OCI-LY7 (cell line): ENCODE measurements at regions not wholly inside any gene's neighbourhood (a gene's known extent, or its start where the extent isn't known, plus 50 kb on each side); places are given as distances from the start of the nearest gene placed in this dataset.

ENCODE experiments used
- BruUV-seq: library from RNA; stranded (reverse); fragments of 400-500 nt; replicated peaks from 2 replicates; lab custom pipeline; 2021; lab: Mats Ljungman, UMichigan
- CTCF ChIA-PET: fragments of 300-600 bp; sonication (Branson Sonifier 250); formaldehyde crosslinking; loops from one replicate; lab custom pipeline; 2022; ENCODE audit warnings: antibody characterized with exemption; ENCODE audit not compliant: unreplicated experiment; lab: Charles Lee
- POLR2A ChIA-PET: fragments of 300-600 bp; sonication (Branson Sonifier 250); formaldehyde crosslinking; loops from one replicate; lab custom pipeline; 2022; ENCODE audit warnings: antibody characterized with exemption; lab: Charles Lee
- DNase-seq: peaks from one replicate; pipeline ENCODE4 v3.0.0-alpha.2; 2015; ENCODE audit warnings: low spot score
- H2AFZ ChIP-seq: fragments of 200-600 bp; sonication (generic), shearing (Covaris generic); 2 replicates; pipeline ENCODE4 v1.6.1; 2014; ENCODE audit warnings: mild to moderate bottlenecking, antibody characterized with exemption, low read length, moderate library complexity
- H3K27ac ChIP-seq: fragments of 200-600 bp; sonication (generic); 2 replicates; pipeline ENCODE4 v1.5.1; 2014; ENCODE audit warnings: mixed run types, low read depth, mild to moderate bottlenecking, moderate library complexity, low read length, inconsistent platforms; ENCODE audit not compliant: poor library complexity, severe bottlenecking
- H3K36me3 ChIP-seq: fragments of 200-600 bp; sonication (generic); 2 replicates; pipeline ENCODE4 v1.6.1; 2014; ENCODE audit warnings: mild to moderate bottlenecking, antibody characterized with exemption, low read length, moderate library complexity, mixed read lengths; ENCODE audit not compliant: insufficient read depth
- H3K4me1 ChIP-seq: fragments of 200-600 bp; sonication (generic); 2 replicates; pipeline ENCODE4 v1.5.1; 2014; ENCODE audit warnings: mild to moderate bottlenecking, low read length; ENCODE audit not compliant: insufficient read depth, poor library complexity, severe bottlenecking
- H3K4me2 ChIP-seq: fragments of 200-600 bp; sonication (generic); 2 replicates; pipeline ENCODE4 v1.6.1; 2014; ENCODE audit warnings: mild to moderate bottlenecking, low read length
- H3K4me3 ChIP-seq: fragments of 200-600 bp; sonication (generic); 2 replicates; pipeline ENCODE4 v1.5.1; 2014; ENCODE audit warnings: mild to moderate bottlenecking, low read depth, low read length; ENCODE audit not compliant: poor library complexity, severe bottlenecking
- H3K79me2 ChIP-seq: fragments of 200-600 bp; sonication (generic); 2 replicates; pipeline ENCODE4 v1.6.1; 2016; ENCODE audit warnings: low read depth, mild to moderate bottlenecking, low read length, moderate library complexity, mixed read lengths; ENCODE audit not compliant: insufficient read depth
- H3K9me2 ChIP-seq: fragments of 200-600 bp; sonication (generic); 2 replicates; pipeline ENCODE4 v1.6.1; 2016; ENCODE audit warnings: mild to moderate bottlenecking, low read length, mixed read lengths; ENCODE audit not compliant: insufficient read depth
- H3K9me3 ChIP-seq: fragments of 200-600 bp; sonication (generic); 2 replicates; pipeline ENCODE4 v1.6.1; 2014; ENCODE audit warnings: mild to moderate bottlenecking, mixed run types, low read length, mixed read lengths
- H4K20me1 ChIP-seq: fragments of 200-600 bp; sonication (generic); 2 replicates; pipeline ENCODE4 v1.6.1; 2014; ENCODE audit warnings: mild to moderate bottlenecking, antibody characterized with exemption, low read length, moderate library complexity, mixed read lengths; ENCODE audit not compliant: insufficient read depth
- EZH2phosphoT487 ChIP-seq: fragments of 200-600 bp; sonication (generic); IDR thresholded peaks from 2 replicates; pipeline ENCODE4 v1.6.1; 2018; ENCODE audit warnings: low read depth, borderline replicate concordance, mild to moderate bottlenecking, mixed run types, antibody characterized with exemption, low read length, moderate library complexity, mixed read lengths
- intact Hi-C: fragments of 100-400 bp; cut with micrococcal nuclease; formaldehyde crosslinking; loops from one replicate; pipeline ENCODE4 v1.10.0; 2022; ENCODE audit not compliant: unreplicated experiment
- TF ChIP-seq, protein P1 (sequence below): fragments of 200-600 bp; sonication (generic); conservative IDR thresholded peaks from 2 replicates; pipeline ENCODE4 v1.5.1; 2014; ENCODE audit warnings: mild to moderate bottlenecking, antibody characterized with exemption, low read length, moderate library complexity, mixed read lengths

DNA sequence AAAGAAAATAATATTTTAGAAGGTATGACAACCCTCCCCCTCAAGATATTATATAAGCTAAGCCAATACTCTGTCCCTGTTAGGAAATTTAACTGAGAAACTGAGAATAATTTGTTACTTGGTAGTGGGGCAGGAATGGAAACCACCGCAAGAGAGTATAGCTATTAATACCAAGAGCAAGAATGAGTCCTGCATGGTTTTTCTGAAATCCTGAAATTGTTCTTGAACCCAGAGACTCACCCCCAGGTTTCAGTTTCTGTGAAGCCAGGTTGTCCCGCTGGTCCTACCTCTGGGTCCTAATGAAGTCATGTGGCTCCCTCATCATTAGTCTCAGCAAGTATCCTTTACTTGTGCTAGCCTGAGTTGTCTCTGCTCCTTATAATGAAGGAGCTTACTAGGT, 671.0 kb upstream of the ACVR2A start:
- Histone ChIP-seq H3K79me2 (no peaks in the 10 kb centered on the region), H3K36me3 (no peaks in the 10 kb centered on the region), H3K9me3 (no peaks in the 10 kb centered on the region), H3K4me3 (no peak overlapping the region), H3K4me2 (no peak overlapping the region), H3K27ac (no peak overlapping the region), H4K20me1 (no peaks in the 10 kb centered on the region), H3K4me1 (no peaks in the 10 kb centered on the region), H3K9me2 (no peaks in the 10 kb centered on the region), H2AFZ (no peak overlapping the region)
- TF ChIP-seq EZH2phosphoT487 = no peak
- TF ChIP-seq, protein P1, sequence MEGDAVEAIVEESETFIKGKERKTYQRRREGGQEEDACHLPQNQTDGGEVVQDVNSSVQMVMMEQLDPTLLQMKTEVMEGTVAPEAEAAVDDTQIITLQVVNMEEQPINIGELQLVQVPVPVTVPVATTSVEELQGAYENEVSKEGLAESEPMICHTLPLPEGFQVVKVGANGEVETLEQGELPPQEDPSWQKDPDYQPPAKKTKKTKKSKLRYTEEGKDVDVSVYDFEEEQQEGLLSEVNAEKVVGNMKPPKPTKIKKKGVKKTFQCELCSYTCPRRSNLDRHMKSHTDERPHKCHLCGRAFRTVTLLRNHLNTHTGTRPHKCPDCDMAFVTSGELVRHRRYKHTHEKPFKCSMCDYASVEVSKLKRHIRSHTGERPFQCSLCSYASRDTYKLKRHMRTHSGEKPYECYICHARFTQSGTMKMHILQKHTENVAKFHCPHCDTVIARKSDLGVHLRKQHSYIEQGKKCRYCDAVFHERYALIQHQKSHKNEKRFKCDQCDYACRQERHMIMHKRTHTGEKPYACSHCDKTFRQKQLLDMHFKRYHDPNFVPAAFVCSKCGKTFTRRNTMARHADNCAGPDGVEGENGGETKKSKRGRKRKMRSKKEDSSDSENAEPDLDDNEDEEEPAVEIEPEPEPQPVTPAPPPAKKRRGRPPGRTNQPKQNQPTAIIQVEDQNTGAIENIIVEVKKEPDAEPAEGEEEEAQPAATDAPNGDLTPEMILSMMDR = no peak
- intact Hi-C loops = no loop called here
- no peak for DNase-seq
- BruUV-seq = no TSS peak
- ChIA-PET CTCF (no interaction called here), POLR2A (interaction anchor here (0.8 kb wide), 1 partner anchor 915 kb away, joined by 3 read pairs; no protein-coding TSS in a partner anchor)

DNA sequence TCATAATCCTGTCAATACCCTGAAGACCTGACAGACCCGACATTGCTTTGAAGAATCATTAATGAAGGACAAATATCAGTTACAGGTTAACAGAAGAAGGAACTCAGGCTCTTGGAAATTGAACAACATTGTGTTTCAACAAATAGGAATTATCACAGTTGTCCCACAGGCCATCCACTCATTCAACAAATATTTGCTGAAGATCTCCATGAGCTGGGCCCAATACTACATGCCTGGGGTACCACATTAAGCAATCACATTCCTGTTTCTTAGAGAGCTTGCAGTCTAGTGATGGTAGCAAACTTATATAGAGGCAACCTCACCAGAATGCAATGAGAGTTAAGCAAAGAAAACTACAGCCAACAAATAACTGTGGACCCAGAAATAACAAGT, 671.6 kb upstream of the ACVR2A start:
- BruUV-seq = no TSS peak

DNA sequence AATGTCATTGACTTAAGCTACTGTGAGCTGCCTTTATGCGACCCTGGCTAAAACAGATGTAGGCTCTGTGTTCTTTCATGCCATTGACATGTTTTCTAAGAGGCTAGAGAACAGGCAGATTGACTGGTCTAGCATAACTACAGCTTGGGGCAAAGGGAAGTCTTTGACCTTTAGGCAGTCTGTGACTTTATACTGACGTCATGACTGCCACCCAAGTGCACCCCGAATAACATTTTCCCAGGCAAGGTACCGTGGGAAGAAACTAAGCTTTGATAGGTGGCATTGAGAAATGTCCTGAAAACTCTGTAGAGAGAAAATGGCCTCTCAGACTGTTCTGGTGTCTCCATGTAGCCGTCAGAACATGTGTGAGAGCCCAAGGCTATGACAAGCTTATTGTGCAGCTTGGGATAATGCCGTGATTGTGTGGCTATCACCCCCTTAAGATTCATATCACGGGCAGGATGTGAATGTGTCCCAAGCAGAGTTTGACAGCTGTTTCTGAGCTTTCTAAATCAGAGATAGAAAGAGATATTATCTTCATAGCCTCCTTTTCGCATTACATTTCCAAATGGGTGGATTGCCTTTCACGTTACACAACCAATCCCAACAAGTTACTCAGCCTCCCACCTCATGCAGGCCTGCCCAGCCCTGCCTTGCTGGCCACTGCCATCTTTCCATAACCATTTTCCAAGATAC, 672.2 kb upstream of the ACVR2A start:
- DNase-seq = no peak
- Histone ChIP-seq H3K27ac (no peak overlapping the region), H3K36me3 (no peaks in the 10 kb centered on the region), H2AFZ (no peak overlapping the region), H3K9me2 (no peaks in the 10 kb centered on the region), H3K4me1 (no peaks in the 10 kb centered on the region), H3K4me3 (no peak overlapping the region), H3K9me3 (no peaks in the 10 kb centered on the region), H4K20me1 (no peaks in the 10 kb centered on the region), H3K79me2 (no peaks in the 10 kb centered on the region), H3K4me2 (no peak overlapping the region)
- intact Hi-C loops = no loop called here
- ChIA-PET CTCF (no interaction called here), POLR2A (no interaction called here)
- BruUV-seq = no TSS peak
- no peak for TF ChIP-seq EZH2phosphoT487
- TF ChIP-seq, protein P1 = no peak

More for the DNA sequence above, 671.6 kb upstream of the ACVR2A start:
- no peaks in the 10 kb centered on the region for H3K9me2 ChIP-seq
- H3K79me2 ChIP-seq = no peaks in the 10 kb centered on the region
- H3K4me2 ChIP-seq = no peak overlapping the region
- no peak overlapping the region for H2AFZ ChIP-seq
- ChIA-PET CTCF (no interaction called here), POLR2A (no interaction called here)
- no peaks in the 10 kb centered on the region for H3K9me3 ChIP-seq
- no peaks in the 10 kb centered on the region for H3K4me1 ChIP-seq
- H3K4me3 ChIP-seq = no peak overlapping the region
- DNase-seq = no peak
- H3K27ac ChIP-seq = no peak overlapping the region
- TF ChIP-seq, protein P1 = no peak
- no peak for TF ChIP-seq EZH2phosphoT487
- intact Hi-C loops = no loop called here
- H3K36me3 ChIP-seq = no peaks in the 10 kb centered on the region
- H4K20me1 ChIP-seq = no peaks in the 10 kb centered on the region
